ENCODE measurements at regions not wholly inside any gene's neighbourhood (a gene's known extent, or its start where the extent isn't known, plus 50 kb on each side); places are given as distances from the start of the nearest gene placed in this dataset.

- peak; percentile 44 for DNase-seq
Measured at GRCh38 chrX:13266641-13267345, 53.1 kb downstream of the ATXN3L start.

DNA sequence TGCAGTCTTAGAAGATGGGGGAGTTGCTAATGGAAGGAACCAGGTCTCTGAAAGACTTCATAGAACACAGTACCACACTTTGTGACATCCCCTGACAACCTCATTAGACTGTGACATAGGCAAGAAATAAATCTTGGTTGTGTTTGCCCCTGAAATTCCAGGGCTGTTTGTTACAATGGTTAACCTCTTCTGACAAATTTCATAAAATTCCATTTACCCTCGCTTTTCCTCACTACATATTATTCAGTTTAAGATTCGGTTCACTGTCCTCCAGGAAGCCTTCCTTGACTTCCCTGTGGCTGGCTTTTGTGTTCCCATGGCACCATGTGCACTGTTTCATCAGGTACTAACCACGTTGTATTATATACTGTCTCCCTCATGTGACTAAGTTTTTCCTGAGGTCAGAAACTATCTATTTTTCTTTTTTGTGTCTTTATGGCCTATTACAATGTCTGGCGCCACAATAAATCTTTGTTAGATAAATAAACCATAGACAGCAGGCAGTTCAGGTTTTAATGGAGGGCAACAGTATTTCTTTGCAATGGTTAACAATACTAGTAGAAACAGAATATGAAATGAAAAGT lies 54.2 kb downstream of the ATXN3L start:
- DNase-seq = no peak

- no peak for DNase-seq
Measured at GRCh38 chrX:13265111-13265510, 54.7 kb downstream of the ATXN3L start.

GRCh38 chrX:13263560-13264251 lies 56.1 kb downstream of the ATXN3L start:
- DNase-seq = no peak

DNA sequence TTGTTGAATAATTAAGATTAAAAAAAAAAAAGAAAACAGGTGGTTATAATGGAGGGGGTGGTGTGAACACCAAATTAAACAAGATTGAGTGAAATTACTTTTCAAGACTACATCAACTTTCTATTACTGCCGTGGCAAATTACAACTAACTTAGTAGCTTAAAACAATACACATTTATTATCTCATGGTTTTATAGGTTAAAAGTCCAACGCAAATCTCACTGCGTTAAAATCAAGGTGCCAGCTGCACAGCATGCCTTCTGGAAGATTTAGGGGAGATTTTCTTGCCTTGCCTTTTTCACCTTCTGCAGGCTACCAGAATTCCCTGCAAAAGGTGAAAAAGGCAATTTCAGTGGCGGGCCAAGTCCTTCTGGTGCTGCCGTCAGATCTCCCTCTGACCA lies 58.5 kb downstream of the ATXN3L start:
- DNase-seq = no peak

- DNase-seq = no peak
Measured at GRCh38 chrX:13260598-13260997, 59.3 kb downstream of the ATXN3L start.

- DNase-seq = no peak
Measured at GRCh38 chrX:13258725-13259124, 61.1 kb downstream of the ATXN3L start.

GRCh38 chrX:13258052-13258444 lies 61.8 kb downstream of the ATXN3L start:
- no peak for DNase-seq

GRCh38 chrX:13257223-13258051 lies 62.4 kb downstream of the ATXN3L start:
- DNase-seq = peak; percentile 1

DNA sequence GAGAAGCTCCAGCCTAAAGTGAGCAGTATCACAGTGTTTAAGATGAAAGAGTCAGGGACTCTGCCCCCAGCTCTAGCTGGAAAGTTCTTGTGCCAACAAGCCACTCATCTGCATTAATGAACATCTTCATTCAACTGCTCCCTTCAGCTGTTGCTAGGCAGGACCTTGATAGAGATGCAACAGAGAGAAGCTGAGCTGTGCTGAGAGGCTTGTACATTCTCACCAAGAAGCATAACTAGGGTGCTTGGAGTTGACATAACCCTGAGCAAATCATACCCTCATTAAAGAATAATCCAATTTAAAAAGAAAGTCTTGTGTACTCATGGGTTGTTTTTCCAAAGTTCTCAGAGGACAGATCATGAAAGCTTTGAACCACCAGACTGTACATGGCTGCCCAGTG lies 63.2 kb downstream of the ATXN3L start:
- DNase-seq = peak; percentile 12

DNA sequence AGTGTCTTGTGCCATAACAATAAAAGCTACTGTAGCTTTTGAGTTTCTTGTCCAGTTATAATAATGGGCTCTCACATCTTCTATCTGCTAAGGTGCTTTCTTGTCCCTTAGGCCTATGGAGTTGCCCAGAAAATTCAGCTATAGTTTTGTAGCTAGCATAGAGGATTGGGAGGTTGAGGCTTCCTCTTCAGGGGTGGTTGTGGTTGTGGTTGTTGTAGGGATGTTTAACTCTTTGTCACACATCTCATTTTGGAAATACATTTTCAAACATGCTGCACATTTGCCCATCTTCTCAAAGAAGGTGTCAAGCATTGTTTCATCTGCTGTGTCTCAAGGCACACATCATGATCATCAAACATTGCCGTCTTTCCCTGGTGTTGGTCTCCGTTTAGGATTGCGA lies 65.0 kb downstream of the ATXN3L start:
- no peak for DNase-seq

DNA sequence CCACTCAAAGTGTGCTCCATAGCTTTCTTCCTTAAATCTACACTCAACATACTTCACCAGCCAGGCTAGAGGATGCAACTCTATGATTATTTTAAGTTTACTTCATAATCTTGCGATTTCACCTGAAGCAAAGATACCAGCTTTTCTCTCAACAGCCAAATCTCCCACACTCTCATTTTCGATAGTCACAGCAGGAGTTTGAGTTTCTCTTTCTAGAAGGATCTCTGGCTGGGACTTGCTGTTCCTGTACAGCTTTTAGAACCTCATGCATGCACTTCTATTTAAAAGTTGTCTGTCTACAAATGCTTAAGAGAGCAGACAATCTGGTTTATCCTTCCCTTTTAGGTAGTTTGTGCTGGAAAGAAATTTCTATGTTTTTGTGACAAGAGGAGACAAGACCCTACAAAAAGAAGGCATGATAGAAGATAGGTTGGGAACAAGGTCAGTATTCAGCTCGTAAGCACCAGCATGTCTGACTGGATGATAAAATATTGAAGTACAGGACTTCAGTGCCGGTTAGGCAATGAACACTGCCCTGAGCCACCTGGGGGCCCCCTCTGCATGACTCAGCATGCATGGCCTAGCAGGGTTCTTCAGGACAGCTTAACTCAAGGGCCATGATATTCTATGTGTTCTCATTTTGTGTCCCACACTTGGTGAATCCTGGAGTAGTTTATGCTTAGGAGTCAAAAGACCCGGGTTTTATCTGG lies 65.6 kb downstream of the ATXN3L start:
- DNase-seq = peak; percentile 50

GRCh38 chrX:13253223-13253622 lies 66.6 kb downstream of the ATXN3L start:
- DNase-seq = no peak

DNA sequence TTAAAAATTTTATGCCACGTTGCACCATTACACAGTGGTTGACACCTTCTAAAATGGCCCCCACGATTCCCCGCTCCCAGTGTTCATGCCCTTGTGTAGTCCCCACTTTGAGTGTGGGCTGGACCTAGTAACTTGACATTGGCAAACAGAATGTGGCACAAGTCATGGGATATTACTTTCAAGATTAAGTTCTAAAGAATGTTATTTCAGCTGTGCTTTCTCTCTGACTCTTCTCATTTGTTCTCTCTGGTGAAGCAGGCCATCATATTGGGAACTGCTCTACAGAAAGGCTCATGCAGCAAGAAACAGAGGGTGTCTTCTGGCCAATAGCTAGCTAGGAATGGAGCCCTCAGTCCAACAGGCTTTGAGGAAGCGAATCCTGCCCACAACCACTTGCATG lies 67.1 kb downstream of the ATXN3L start:
- no peak for DNase-seq

DNA sequence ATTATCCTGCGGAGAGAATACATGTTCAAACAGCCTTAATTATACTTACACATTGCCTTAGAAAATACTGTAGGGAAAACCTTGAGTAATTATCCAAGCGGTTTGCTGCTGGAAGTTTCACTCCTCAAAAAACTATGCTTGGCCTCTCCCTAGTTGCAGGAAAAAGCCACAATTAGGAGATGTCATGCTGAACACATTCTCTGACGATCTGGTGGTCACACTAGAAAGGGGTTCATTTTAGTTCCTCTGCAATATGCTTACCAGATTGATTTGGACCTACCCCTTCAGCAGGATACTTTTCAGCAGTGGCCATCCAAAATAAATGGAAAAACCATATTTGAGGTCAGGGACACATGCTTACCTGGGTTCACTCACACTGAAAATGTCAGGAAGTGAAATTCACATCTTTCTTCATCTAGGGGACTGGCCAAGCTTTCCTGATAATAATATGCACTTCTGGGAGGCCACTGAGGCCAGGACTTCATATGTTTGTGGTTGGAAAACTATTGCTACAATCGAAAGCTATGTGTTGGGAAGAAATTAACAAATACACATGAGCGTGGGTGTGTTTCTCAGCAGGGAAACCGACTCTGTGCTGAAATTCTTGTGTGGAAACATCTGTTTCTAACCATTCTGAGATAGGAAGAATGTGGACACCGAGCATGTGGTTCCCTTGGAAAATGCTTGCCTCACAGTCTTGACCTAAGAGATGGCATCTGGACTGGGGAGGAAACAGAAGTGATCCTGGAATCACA lies 68.8 kb downstream of the ATXN3L start:
- no peak for DNase-seq

DNA sequence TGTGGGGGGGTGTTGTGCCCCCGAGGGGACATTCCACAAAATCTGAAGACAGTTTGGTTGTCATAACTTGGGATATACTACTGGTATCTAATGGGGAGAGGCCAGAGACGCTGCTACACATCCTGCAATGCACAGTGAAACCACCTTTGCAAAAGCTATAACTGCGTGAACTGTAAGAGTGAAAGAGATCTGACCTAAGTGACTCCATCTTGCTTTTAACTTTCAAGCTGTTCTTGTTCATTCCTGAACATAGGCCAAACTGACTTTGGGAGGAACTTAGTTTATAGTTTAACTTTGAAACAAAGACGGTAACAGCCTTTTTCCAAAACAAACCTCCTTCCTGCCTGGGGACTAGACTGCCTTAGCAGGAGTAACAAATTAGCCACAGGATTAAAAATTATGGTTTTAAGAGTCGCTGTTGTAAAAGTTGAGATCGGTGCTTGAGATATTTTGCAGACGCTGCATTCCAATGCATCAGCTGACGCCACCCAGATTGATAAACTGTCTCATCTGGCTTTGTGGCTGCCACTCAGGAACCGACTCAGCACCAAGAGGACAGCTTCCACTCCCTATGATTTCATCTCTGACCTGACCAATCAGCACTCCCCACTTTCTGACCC lies 70.9 kb downstream of the ATXN3L start:
- no peak for DNase-seq

DNA sequence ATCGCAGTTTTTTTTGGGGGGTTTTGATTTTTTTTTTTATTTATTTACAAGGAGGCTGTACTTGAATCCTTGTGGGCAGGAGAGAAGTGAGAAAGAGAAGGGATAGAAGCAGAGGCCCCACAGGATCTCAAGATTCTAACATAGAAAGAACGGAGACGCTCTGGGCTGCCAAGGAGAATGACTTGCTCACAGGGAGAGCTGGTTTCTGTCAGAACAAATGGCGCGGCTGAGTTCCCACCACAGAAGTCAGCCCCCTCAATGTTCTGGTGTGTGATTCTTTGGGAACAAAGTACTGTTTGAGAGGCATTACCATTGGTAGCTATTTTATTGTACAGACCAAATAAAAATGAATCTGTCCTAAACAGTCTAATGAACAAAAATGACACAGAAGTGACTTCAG lies 80.6 kb downstream of the ATXN3L start:
- DNase-seq = no peak

DNA sequence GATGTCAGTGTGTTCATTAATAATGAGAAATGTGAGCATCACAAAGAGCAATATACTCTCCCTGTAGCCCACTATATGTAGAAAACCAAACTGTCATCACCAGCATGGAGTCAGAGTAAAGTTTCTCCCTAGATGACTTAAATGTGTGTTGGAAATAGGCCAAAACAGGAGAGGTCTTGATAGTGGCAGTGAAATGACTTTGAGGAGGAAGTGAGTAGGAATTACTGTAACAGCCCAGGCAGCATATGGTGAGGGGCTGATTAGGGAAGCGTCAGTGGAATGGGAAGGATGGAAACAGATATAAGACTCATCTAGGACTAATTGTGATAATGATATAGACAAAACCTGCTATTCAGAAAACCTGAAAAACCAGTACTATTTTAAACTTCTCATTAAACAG lies 83.9 kb downstream of the ATXN3L start:
- DNase-seq = peak; percentile 67

- no peak for DNase-seq
Measured at GRCh38 chrX:13232484-13232883, 87.4 kb downstream of the ATXN3L start.

DNA sequence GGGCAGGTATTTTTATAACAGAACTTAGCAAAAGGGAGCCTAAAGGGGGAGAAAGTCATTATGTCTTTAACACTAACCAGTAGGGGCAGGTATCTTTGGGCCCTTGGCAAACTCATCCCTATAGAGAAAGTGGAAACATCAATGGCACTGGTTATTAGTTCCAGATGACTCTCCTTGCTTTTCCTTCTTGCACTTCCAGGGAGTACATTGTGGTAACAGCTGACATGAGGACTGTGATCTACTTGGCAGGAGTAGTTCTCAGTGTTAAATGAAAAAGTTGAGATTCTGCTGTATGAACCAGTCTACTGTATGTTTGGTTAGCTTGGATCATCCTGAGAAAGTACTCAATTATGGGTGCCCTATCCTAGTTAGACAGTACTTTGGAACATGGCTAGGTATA lies 93.6 kb downstream of the ATXN3L start:
- no peak for DNase-seq

DNA sequence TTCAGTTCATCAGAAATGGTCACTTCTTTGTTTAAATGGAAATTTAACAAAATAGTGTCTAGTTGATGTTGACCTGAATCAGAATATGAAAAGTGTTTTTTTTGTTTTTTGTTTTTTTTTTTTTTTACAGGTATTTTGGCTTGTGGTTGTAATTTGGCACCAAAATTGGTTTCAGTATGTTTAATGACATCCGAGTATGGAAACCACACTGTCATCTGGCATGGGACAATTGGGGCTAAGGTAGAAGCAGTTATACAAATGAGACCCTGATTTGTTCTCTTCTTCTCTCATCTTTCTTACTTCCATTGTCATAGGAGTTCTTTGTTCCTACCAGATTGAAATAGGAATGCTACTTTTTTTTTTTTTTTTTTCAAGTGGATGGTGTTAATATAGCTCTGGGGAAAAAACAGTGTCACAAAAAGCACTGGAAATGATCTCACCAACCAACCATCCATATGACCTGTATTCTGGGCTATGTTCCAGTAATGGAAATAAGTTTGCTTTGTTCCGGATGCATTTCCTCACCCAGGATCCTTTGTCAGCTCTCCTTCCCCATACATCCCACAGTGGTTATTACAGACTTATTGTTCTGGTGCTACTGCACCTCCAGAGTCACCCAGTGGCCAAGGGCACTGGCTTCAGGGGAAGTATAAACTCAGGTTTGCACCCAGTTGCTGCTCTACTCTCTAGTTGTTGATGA lies 95.8 kb downstream of the ATXN3L start:
- DNase-seq = no peak
